ENCODE measurements at regions not wholly inside any gene's neighbourhood (a gene's known extent, or its start where the extent isn't known, plus 50 kb on each side); places are given as distances from the start of the nearest gene placed in this dataset.

DNA sequence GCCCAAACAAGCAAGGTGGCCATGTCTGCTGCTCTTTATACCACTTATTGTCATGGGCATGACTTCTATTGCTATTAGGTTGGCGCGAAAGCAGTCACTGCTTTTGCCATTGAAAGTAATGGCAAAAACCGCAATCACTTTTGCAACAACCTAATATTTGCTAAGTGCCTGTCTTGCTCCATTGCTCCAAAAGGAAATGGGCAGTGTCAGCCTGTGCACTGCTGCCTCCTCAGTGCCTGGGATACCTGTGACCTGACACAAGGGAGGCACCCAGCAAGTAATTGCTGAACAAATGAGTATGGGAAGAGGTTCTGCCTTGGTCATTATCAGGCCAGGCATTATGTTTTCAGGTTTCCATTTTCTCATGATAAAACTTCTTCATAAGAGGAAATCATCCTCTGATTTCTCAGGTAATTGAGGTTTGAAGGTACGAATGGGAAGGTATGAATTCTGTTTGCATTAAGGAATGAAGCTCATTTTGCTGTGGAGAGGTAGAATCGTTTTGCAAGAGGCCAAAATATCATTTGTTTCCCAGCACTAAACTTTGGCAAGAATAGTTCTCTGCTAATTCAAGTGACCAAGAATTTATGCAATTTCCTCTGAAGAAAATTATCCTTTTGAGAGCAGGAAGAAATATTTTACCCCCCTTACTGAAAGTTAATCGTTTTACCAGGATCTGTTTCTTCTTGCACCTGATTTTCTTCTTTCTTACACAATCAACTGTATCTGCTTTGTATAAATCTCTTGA, 128.4 kb upstream of the SPRY2 start:
- TF ChIP-seq, protein P1, sequence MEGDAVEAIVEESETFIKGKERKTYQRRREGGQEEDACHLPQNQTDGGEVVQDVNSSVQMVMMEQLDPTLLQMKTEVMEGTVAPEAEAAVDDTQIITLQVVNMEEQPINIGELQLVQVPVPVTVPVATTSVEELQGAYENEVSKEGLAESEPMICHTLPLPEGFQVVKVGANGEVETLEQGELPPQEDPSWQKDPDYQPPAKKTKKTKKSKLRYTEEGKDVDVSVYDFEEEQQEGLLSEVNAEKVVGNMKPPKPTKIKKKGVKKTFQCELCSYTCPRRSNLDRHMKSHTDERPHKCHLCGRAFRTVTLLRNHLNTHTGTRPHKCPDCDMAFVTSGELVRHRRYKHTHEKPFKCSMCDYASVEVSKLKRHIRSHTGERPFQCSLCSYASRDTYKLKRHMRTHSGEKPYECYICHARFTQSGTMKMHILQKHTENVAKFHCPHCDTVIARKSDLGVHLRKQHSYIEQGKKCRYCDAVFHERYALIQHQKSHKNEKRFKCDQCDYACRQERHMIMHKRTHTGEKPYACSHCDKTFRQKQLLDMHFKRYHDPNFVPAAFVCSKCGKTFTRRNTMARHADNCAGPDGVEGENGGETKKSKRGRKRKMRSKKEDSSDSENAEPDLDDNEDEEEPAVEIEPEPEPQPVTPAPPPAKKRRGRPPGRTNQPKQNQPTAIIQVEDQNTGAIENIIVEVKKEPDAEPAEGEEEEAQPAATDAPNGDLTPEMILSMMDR (IDR thresholded peaks at IDR 0.05): no peak
- no peak for TF ChIP-seq POLR2A (IDR thresholded peaks at IDR 0.05)
